Activated CD4-positive, alpha-beta T cell treated with anti-CD3 and anti-CD28 coated beads, Interleukin-2, Interleukin-4, amounts not matched to agents 100 ng/mL and 50 ng/mL, durations not matched to agents 16 hours and 8 hours (primary cell): ENCODE measurements at regions not wholly inside any gene's neighbourhood (a gene's known extent, or its start where the extent isn't known, plus 50 kb on each side); places are given as distances from the start of the nearest gene placed in this dataset.

Source experiments
- DNase-seq: peaks from one replicate; pipeline ENCODE4 v3.0.0-alpha.2; 2020; ENCODE audit warnings: low spot score

GRCh38 chr14:94885481-94886155, 115.7 kb upstream of the GSC start:
- DNase-seq: no peak

- no peak for DNase-seq
Measured at GRCh38 chr14:94884616-94885230, 114.8 kb upstream of the GSC start.

- no peak for DNase-seq
Measured at GRCh38 chr14:94882401-94882800, 112.5 kb upstream of the GSC start.

GRCh38 chr14:94880876-94881275, 111.0 kb upstream of the GSC start:
- no peak for DNase-seq

- DNase-seq: no peak
Measured at GRCh38 chr14:94880106-94880505, 110.2 kb upstream of the GSC start.

GRCh38 chr14:94879537-94879936, 109.6 kb upstream of the GSC start:
- no peak for DNase-seq

GRCh38 chr14:94876306-94876705, 106.4 kb upstream of the GSC start:
- no peak for DNase-seq

GRCh38 chr14:94875256-94875655, 105.3 kb upstream of the GSC start:
- no peak for DNase-seq

- no peak for DNase-seq
Measured at GRCh38 chr14:94868772-94869072, 98.8 kb upstream of the GSC start.

GRCh38 chr14:94867946-94868771, 98.2 kb upstream of the GSC start:
- DNase-seq: no peak

- no peak for DNase-seq
Measured at GRCh38 chr14:94867209-94867608, 97.3 kb upstream of the GSC start.

- no peak for DNase-seq
Measured at GRCh38 chr14:94864387-94865195, 94.7 kb upstream of the GSC start.

- no peak for DNase-seq
Measured at GRCh38 chr14:94863366-94863765, 93.5 kb upstream of the GSC start.

- no peak for DNase-seq
Measured at GRCh38 chr14:94857950-94858349, 88.0 kb upstream of the GSC start.

- DNase-seq: no peak
Measured at GRCh38 chr14:94853920-94854319, 84.0 kb upstream of the GSC start.

- no peak for DNase-seq
Measured at GRCh38 chr14:94850309-94851211, 80.6 kb upstream of the GSC start.

GRCh38 chr14:94844593-94845152, 74.8 kb upstream of the GSC start:
- no peak for DNase-seq

- no peak for DNase-seq
Measured at GRCh38 chr14:94840467-94840866, 70.6 kb upstream of the GSC start.

GRCh38 chr14:94839348-94839747, 69.4 kb upstream of the GSC start:
- DNase-seq: no peak

- DNase-seq: no peak
Measured at GRCh38 chr14:94836849-94837248, 66.9 kb upstream of the GSC start.

- DNase-seq: no peak
Measured at GRCh38 chr14:94833633-94834032, 63.7 kb upstream of the GSC start.
